Mammary epithelial cell (primary cell): ENCODE measurements at regions not wholly inside any gene's neighbourhood (a gene's known extent, or its start where the extent isn't known, plus 50 kb on each side); places are given as distances from the start of the nearest gene placed in this dataset.

Source experiments
- EZH2 ChIP-seq: IDR thresholded peaks from 2 replicates; pipeline ENCODE4 v1.6.1; 2012; ENCODE audit warnings: low read length, inconsistent platforms, borderline replicate concordance
- TF ChIP-seq, protein P1 (sequence below), 2 donors: IDR thresholded peaks in 1 of 2; conservative IDR thresholded peaks in 1 of 2; 2 replicates each; pipeline ENCODE4 v1.5.1; 2011 to 2012; ENCODE audit warnings: inconsistent platforms in 2 of 2, low read length in 2 of 2, mild to moderate bottlenecking in 2 of 2, control low read depth in 1 of 2, low read depth in 1 of 2; ENCODE audit not compliant: insufficient read depth in 1 of 2; ENCODE audit errors: extremely low read depth in 1 of 2

- TF ChIP-seq, protein P1, sequence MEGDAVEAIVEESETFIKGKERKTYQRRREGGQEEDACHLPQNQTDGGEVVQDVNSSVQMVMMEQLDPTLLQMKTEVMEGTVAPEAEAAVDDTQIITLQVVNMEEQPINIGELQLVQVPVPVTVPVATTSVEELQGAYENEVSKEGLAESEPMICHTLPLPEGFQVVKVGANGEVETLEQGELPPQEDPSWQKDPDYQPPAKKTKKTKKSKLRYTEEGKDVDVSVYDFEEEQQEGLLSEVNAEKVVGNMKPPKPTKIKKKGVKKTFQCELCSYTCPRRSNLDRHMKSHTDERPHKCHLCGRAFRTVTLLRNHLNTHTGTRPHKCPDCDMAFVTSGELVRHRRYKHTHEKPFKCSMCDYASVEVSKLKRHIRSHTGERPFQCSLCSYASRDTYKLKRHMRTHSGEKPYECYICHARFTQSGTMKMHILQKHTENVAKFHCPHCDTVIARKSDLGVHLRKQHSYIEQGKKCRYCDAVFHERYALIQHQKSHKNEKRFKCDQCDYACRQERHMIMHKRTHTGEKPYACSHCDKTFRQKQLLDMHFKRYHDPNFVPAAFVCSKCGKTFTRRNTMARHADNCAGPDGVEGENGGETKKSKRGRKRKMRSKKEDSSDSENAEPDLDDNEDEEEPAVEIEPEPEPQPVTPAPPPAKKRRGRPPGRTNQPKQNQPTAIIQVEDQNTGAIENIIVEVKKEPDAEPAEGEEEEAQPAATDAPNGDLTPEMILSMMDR (conservative IDR thresholded peaks at IDR 0.05 in 1 of 2, IDR thresholded peaks at IDR 0.05 in 1 of 2; ENCODE audit: extremely low read depth in 1 of 2, insufficient read depth in 1 of 2, low read depth in 1 of 2, low read length in 2 of 2) = no peak
- no peak for TF ChIP-seq EZH2
Measured at GRCh38 chrX:110414679-110415439, 56.2 kb downstream of the RTL9 start.
